Astrocyte (in vitro differentiated cells and primary cell): ENCODE measurements at regions not wholly inside any gene's neighbourhood (a gene's known extent, or its start where the extent isn't known, plus 50 kb on each side); places are given as distances from the start of the nearest gene placed in this dataset.

ENCODE experiments used
- CTCF ChIP-seq: IDR thresholded peaks from 2 replicates; pipeline ENCODE4 v1.5.1; 2011; ENCODE audit warnings: low read depth, mild to moderate bottlenecking, inconsistent platforms, low read length, moderate library complexity; ENCODE audit not compliant: insufficient read depth
- EZH2 ChIP-seq: IDR thresholded peaks from 2 replicates; pipeline ENCODE4 v1.6.1; 2012; ENCODE audit warnings: mild to moderate bottlenecking, low read length, inconsistent platforms; ENCODE audit not compliant: insufficient read depth

DNA sequence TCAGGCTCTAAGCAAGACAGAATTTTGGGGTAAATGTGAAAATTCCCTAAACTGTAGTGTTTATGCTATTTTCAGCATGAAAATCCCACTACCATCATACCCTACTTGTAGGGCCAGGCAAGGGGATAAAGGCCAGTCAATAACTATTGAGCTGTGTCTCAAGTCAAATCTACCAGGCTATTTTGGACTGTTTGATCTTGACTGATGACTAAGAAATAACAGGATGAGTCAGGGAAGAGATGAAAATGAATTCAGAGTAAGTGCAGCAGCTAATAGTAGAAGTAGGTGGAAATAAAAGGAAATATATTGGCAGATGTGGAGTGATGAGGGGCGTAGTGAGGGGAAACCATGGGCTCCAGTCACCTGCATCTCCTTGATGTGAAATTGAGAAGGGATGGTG, 225.8 kb upstream of the PHYHIPL start:
- no peak for TF ChIP-seq EZH2
- TF ChIP-seq CTCF = no peak
